Fibroblast of lung (primary cell): ENCODE measurements at regions not wholly inside any gene's neighbourhood (a gene's known extent, or its start where the extent isn't known, plus 50 kb on each side); places are given as distances from the start of the nearest gene placed in this dataset.

Experiments used
- EZH2 ChIP-seq: IDR thresholded peaks from 2 replicates; pipeline ENCODE4 v1.5.1; 2012; ENCODE audit warnings: low read length, control low read depth, mild to moderate bottlenecking; ENCODE audit errors: missing control alignments
- TF ChIP-seq, protein P1 (sequence below), 2 donors: IDR thresholded peaks in 1 of 2; conservative IDR thresholded peaks in 1 of 2; 1 replicate in 1 of 2; 2 replicates in 1 of 2; pipeline ENCODE4 v1.5.1; 2011 to 2012; ENCODE audit warnings: low read length in 2 of 2, control low read depth in 1 of 2, inconsistent platforms in 1 of 2, low read depth in 1 of 2, mild to moderate bottlenecking in 1 of 2

GRCh38 chr7:159207393-159207792 lies 62.7 kb upstream of the VIPR2 start:
- TF ChIP-seq, protein P1, sequence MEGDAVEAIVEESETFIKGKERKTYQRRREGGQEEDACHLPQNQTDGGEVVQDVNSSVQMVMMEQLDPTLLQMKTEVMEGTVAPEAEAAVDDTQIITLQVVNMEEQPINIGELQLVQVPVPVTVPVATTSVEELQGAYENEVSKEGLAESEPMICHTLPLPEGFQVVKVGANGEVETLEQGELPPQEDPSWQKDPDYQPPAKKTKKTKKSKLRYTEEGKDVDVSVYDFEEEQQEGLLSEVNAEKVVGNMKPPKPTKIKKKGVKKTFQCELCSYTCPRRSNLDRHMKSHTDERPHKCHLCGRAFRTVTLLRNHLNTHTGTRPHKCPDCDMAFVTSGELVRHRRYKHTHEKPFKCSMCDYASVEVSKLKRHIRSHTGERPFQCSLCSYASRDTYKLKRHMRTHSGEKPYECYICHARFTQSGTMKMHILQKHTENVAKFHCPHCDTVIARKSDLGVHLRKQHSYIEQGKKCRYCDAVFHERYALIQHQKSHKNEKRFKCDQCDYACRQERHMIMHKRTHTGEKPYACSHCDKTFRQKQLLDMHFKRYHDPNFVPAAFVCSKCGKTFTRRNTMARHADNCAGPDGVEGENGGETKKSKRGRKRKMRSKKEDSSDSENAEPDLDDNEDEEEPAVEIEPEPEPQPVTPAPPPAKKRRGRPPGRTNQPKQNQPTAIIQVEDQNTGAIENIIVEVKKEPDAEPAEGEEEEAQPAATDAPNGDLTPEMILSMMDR (conservative IDR thresholded peaks at IDR 0.05 in 1 of 2, IDR thresholded peaks at IDR 0.05 in 1 of 2; ENCODE audit: low read depth in 1 of 2, low read length in 2 of 2): no peak
- no peak for TF ChIP-seq EZH2
